K562 (cell line): ENCODE measurements at regions not wholly inside any gene's neighbourhood (a gene's known extent, or its start where the extent isn't known, plus 50 kb on each side); places are given as distances from the start of the nearest gene placed in this dataset.

Experiments
- BRD4 ChIP-seq: fragments of 200-600 bp; sonication (generic); IDR thresholded peaks from 2 replicates; pipeline ENCODE4 v1.6.1; 2017; ENCODE audit warnings: inconsistent platforms
- C11orf30 ChIP-seq: fragments of 450-650 bp; IDR thresholded peaks from 2 replicates; pipeline ENCODE4 v1.6.1; 2016; ENCODE audit warnings: low read depth, mild to moderate bottlenecking
- CHD1 ChIP-seq: fragments of 200-600 bp; sonication (generic); IDR thresholded peaks from one replicate; pipeline ENCODE4 v1.6.1; 2012; ENCODE audit warnings: mild to moderate bottlenecking, moderate library complexity, low read length, inconsistent platforms
- EP300 ChIP-seq: IDR thresholded peaks from 2 replicates; pipeline ENCODE4 v1.6.1; 2012; ENCODE audit warnings: low read length, improper control_type of control experiment
- ETV1 ChIP-seq: fragments of 450-650 bp; conservative IDR thresholded peaks from 2 replicates; pipeline ENCODE4 v1.6.1; 2016; ENCODE audit warnings: missing genetic modification characterization, control low read depth, low read depth, missing compliant biosample characterization
- FOSL1 ChIP-seq: fragments of 200-800 bp; sonication (Bioruptor generic); conservative IDR thresholded peaks from 2 replicates; pipeline ENCODE4 v1.6.1; 2016; ENCODE audit warnings: missing genetic modification characterization, missing compliant biosample characterization
- FOXA1 ChIP-seq: fragments of 450-650 bp; IDR thresholded peaks from 2 replicates; pipeline ENCODE4 v1.6.1; 2016; ENCODE audit warnings: mild to moderate bottlenecking, borderline replicate concordance
- FOXK1 ChIP-seq: sonication (generic); formaldehyde crosslinking; IDR thresholded peaks from 2 replicates; pipeline ENCODE4 v1.8.0; 2022; ENCODE audit warnings: missing genetic modification reagents, mild to moderate bottlenecking, borderline replicate concordance
- HDAC2 ChIP-seq: fragments of 450-650 bp; IDR thresholded peaks from 2 replicates; pipeline ENCODE4 v1.6.1; 2016; ENCODE audit warnings: mild to moderate bottlenecking
- MYC ChIP-seq, 2 experiments: fragments of 250-450 bp in 1 of 2; sonication (Bioruptor Pico) in 1 of 2; IDR thresholded peaks; 2 replicates each; pipeline versions ENCODE4 v1.5.1 to v1.6.1; 2012 to 2021; ENCODE audit warnings: low read depth in 2 of 2, borderline replicate concordance in 1 of 2, improper control_type of control experiment in 1 of 2, low read length in 1 of 2, mild to moderate bottlenecking in 1 of 2, moderate library complexity in 1 of 2
- NBN ChIP-seq: fragments of 450-650 bp; IDR thresholded peaks from 2 replicates; pipeline ENCODE4 v1.6.1; 2016; ENCODE audit warnings: low read depth, mild to moderate bottlenecking
- PATZ1 ChIP-seq: fragments of 250-450 bp; sonication (Bioruptor Pico); IDR thresholded peaks from 2 replicates; pipeline ENCODE4 v1.5.0; 2020; ENCODE audit warnings: mild to moderate bottlenecking, borderline replicate concordance
- PTBP1 ChIP-seq: fragments of 200-400 bp; formaldehyde crosslinking; IDR thresholded peaks from 2 replicates; pipeline ENCODE4 v1.6.1; 2017; ENCODE audit warnings: low read depth, low read length
- RBM17 ChIP-seq: fragments of 200-400 bp; formaldehyde crosslinking; IDR thresholded peaks from 2 replicates; pipeline ENCODE4 v1.6.1; 2017; ENCODE audit warnings: low read depth, mild to moderate bottlenecking, low read length, borderline replicate concordance
- SNIP1 ChIP-seq: fragments of 450-650 bp; IDR thresholded peaks from 2 replicates; pipeline ENCODE4 v1.7.1; 2017; ENCODE audit warnings: low read depth, mild to moderate bottlenecking
- STAT5A ChIP-seq: IDR thresholded peaks from 2 replicates; pipeline ENCODE4 v1.6.1; 2012; ENCODE audit warnings: low read length, inconsistent platforms, borderline replicate concordance
- TCF3 ChIP-seq: sonication (generic); formaldehyde crosslinking; IDR thresholded peaks from 2 replicates; pipeline ENCODE4 v1.4.0; 2020; ENCODE audit warnings: mild to moderate bottlenecking, missing genetic modification reagents
- TFAP4 ChIP-seq: sonication (generic); formaldehyde crosslinking; IDR thresholded peaks from 2 replicates; pipeline ENCODE4 v1.8.0; 2022; ENCODE audit warnings: missing genetic modification reagents, mild to moderate bottlenecking, moderate library complexity, borderline replicate concordance
- THAP12 ChIP-seq: fragments of 250-450 bp; sonication (Bioruptor Pico); IDR thresholded peaks from 2 replicates; pipeline ENCODE4 v1.9.0; 2021; ENCODE audit warnings: mild to moderate bottlenecking, inconsistent platforms
- XRCC4 ChIP-seq: IDR thresholded peaks from one replicate; pipeline ENCODE4 v1.6.1; 2011; ENCODE audit not compliant: insufficient read depth, insufficient read length; ENCODE audit errors: extremely low read depth
- ZBED1 ChIP-seq: IDR thresholded peaks from 2 replicates; pipeline ENCODE4 v1.6.1; 2014
- ZBTB1 ChIP-seq: sonication (generic); formaldehyde crosslinking; IDR thresholded peaks from 2 replicates; pipeline ENCODE4 v1.8.1; 2023; ENCODE audit warnings: missing genetic modification reagents, low read depth, mild to moderate bottlenecking, borderline replicate concordance
- ZC3H4 ChIP-seq: sonication (generic); formaldehyde crosslinking; IDR thresholded peaks from 2 replicates; pipeline ENCODE4 v1.9.0; 2021; ENCODE audit warnings: missing genetic modification reagents, borderline replicate concordance
- ZNF217 ChIP-seq: sonication (generic); formaldehyde crosslinking; IDR thresholded peaks from 2 replicates; pipeline ENCODE4 v1.8.0; 2022; ENCODE audit warnings: mild to moderate bottlenecking, missing genetic modification reagents
- ZNF24 ChIP-seq: fragments of 450-650 bp; IDR thresholded peaks from 2 replicates; pipeline ENCODE4 v1.6.1; 2016
- TF ChIP-seq, protein P1 (sequence below): sonication (generic); IDR thresholded peaks from 2 replicates; pipeline ENCODE4 v1.6.1; 2016

DNA sequence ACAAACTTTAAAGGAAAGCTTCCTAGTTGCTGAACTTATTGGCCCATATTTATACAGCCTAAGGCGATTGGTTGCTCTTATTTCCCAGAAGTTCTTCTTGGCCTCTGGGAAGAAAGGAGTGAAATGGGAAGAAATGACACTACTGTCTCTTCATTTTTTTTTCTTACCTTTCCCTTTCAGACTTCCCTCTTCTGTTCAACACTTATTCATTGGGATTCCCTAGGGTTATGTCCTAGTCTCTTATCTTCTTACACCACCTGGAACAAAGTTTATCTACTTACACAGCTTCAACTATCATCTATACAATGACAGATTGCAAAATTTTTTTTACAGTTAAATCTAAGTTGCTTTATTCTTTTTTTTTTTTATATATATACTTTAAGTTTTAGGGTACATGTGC is 68.0 kb downstream of the SNX12 start (continued):
- TF ChIP-seq ETV1 (tag) (no peak), XRCC4 (no peak), HDAC2 (peak; percentile 27; the same call in 1 of the 2 replicates), FOSL1 (no peak), C11orf30 (no peak), TFAP4 (CRISPR knock-in tag) (no peak), NBN (no peak), MYC (IDR thresholded peaks at IDR 0.05; ENCODE audit: low read depth, low read length) (no peak), MYC (CRISPR knock-in tag; IDR thresholded peaks at IDR 0.05; ENCODE audit: borderline replicate concordance, low read depth) (no peak), STAT5A (peak; percentile 49; the same call in 1 of the 2 replicates), ZBED1 (no peak), FOXA1 (no peak), ZC3H4 (no peak), PATZ1 (CRISPR knock-in tag) (no peak), EP300 (peak; percentile 75), RBM17 (no peak), ZNF217 (CRISPR knock-in tag) (no peak), ZNF24 (peak; percentile 85), BRD4 (no peak), CHD1 (no peak), THAP12 (CRISPR knock-in tag) (no peak), SNIP1 (no peak), TCF3 (peak; percentile 76), FOXK1 (CRISPR knock-in tag) (no peak), PTBP1 (no peak), ZBTB1 (no peak)
- TF ChIP-seq, protein P1, sequence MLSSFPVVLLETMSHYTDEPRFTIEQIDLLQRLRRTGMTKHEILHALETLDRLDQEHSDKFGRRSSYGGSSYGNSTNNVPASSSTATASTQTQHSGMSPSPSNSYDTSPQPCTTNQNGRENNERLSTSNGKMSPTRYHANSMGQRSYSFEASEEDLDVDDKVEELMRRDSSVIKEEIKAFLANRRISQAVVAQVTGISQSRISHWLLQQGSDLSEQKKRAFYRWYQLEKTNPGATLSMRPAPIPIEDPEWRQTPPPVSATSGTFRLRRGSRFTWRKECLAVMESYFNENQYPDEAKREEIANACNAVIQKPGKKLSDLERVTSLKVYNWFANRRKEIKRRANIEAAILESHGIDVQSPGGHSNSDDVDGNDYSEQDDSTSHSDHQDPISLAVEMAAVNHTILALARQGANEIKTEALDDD: no peak
